GM18909 (cell line): ENCODE measurements at regions not wholly inside any gene's neighbourhood (a gene's known extent, or its start where the extent isn't known, plus 50 kb on each side); places are given as distances from the start of the nearest gene placed in this dataset.
"Not testable (repeated sequence)": the region's sequence is repeated elsewhere in the genome, so short reads cannot be mapped to it uniquely, and the experiment has no call there.

ENCODE experiments used
- ATAC-seq: cut with Tn5 transposase; IDR thresholded peaks from one replicate; pipeline ENCODE4 v1.9.1; 2021; ENCODE audit warnings: mild to moderate bottlenecking; ENCODE audit not compliant: unreplicated experiment, poor library complexity

- ATAC-seq, result not testable (repeated sequence)
Observed at GRCh38 chr15:30688684-30689083, 62.8 kb downstream of the ARHGAP11B start.

DNA sequence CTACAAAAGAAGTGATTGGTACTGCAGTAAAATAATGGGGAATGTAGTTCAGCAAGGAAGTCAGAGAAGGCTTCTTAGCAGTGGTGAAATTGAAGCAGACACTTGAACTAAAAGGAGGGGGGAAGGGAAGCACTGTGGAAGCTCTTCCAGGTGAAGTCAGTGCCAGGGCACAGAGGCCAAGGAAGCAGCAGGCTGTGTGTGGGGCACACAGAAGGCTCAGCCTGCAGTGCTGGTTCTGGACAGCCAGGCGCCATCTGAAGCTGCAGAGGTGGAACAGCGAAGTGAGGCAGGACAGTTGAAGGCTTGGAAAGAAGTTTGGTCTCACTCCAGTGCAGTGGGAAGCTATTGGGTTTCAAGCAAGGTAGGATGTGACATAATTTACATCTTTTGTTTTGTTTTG lies 64.2 kb downstream of the ARHGAP11B start:
- not testable (repeated sequence) for ATAC-seq

GRCh38 chr15:30695811-30696210 lies 69.9 kb downstream of the ARHGAP11B start:
- not testable (repeated sequence) for ATAC-seq

GRCh38 chr15:30696439-30697314 lies 70.7 kb downstream of the ARHGAP11B start:
- ATAC-seq, result peak; percentile 76

- peak; percentile 71 for ATAC-seq
Observed at GRCh38 chr15:30697315-30697685, 71.4 kb downstream of the ARHGAP11B start.

DNA sequence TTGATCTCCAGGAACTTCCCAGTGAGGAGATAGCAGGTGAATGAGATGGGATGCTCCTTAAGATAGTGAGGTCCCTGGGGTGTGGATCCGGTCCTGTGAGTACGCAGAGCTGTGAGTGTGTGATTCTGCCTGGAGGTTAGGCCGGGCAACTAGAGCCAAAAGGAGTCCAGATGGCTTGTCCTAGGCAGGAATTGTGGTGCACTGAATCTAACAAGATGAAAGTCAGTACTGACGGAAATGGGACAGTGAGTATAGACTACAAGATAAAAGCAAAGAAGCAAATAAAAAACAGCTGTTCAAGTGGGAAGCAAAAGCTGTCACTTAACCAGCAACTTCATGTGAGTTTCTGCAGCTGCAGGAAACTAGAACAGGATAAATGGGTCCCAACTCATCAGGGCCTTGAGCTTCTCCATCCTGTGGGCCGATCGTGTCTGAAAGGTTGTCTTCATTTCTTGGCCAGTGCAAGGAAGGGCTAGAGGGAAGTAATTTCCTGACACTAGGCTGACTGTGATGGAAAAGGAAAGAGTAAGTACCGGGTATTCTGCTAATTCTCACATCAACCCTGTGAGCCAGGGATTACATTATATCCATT lies 74.2 kb downstream of the ARHGAP11B start:
- not testable (repeated sequence) for ATAC-seq

DNA sequence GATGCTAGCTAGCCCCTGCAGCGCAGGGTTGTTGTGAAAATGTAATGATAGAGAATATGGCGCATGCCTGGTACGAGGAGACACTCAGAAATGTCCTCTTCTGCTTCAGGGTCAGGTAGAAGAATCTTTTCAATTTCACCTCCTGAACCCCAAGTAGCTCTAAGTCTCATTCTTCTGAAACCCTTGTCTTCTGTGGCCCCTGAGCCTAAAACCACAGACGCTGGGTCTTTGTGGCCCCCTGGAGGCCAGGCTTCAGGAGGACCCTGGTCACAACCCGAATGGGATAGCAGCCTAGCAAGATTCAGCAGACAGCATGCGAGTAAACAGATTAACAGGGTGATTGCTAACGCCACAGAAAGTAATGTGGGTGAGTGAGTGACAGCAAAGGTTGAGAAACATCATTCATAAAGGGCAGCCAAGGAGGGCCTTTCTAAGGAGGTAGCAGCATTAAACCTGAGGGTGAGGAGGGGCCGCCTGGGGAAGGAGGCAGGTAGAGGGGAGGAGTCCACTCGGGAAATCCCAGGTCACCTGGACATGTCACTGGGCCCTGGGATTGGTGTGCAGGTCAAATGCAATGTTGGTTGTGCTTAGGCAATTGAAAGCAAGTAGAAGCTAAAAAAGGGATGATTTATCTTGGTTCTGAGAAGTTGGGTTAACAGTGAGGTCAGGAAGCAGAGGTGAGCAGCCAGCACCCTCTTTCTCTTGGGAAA lies 82.2 kb downstream of the ARHGAP11B start:
- not testable (repeated sequence) for ATAC-seq

GRCh38 chr15:30708809-30709208 lies 82.9 kb downstream of the ARHGAP11B start:
- not testable (repeated sequence) for ATAC-seq

DNA sequence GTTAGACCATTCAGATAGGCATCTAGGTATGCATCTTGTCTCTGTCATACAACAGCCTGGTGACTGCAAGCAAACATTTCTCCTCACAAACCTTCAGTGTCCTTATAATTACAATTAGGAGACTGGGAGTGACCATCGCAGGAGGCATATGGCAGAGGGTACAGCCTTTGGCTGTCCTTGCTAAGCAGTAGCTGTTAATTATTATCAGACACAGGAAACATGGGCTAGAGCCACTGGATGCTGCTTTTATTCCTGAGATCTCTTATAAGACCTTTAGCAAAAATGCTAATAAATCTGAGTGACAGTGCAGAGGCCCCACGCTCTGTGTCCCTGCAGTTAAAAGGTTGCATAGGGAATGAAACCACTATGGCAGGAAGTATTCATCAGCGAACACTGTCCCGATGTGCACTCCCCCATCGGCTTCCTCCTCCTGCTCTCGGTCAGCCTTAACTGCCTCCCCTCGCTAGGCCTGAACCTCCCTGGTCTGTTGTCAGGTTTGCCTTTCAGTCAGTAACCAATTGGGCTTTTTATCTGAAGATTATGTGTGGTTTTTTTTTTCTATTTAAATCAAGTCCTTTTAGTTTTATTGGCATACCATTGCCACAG lies 92.2 kb downstream of the ARHGAP11B start:
- peak; percentile 87 for ATAC-seq

- ATAC-seq, result not testable (repeated sequence)
Observed at GRCh38 chr15:30719363-30719762, 93.4 kb downstream of the ARHGAP11B start.

DNA sequence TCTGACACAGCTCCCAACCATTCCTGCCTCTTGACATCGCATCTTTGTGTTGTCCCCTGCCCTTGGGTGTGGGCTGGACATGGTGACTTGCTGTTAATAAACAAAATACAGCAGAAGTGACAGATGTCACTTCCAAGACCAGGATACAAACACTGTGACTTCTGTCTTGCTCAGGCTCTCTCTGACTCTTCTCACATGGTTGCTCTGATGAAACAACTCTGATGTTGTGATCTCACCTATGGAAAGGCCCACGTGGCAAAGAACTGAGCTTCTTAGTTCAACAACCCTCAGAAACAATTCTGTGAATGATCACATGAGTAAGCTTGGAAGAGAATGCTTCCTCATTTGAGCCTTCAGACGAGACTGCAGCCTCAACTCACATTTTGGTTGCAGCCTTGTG lies 94.9 kb downstream of the ARHGAP11B start:
- not testable (repeated sequence) for ATAC-seq

GRCh38 chr15:30721529-30721928 lies 95.6 kb downstream of the ARHGAP11B start:
- ATAC-seq, result not testable (repeated sequence)

DNA sequence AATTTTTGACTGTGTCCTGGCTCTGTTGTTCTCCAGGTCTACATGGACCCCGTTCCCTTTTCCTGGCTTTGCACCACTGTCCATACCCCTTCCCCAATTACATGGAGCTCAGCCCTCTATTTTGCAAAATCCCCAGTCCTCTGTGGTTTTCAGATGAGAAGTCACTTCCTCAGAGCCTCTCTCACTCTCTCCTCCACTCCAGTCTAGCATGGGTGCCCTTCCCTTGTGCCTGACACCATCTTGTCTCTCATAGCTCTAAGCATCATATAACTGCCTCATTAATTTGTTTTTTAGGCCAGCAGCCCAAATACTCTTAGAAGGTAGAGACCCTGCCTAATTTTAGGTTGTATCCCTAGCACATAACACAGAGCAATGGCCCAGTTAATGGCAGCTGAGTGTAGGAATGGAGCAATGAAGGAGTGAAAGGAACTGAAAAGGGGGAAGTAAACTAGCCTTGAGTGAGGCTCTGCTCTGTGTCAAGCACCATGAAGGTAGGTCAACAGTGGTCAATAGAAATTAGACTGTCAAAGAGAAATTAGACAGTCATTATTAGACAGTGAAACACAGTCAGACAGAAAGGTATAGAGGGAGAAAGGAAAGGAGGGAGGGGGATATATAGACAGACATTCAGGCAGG lies 97.7 kb downstream of the ARHGAP11B start:
- not testable (repeated sequence) for ATAC-seq

GRCh38 chr15:30729880-30730590 lies 104.1 kb downstream of the ARHGAP11B start:
- not testable (repeated sequence) for ATAC-seq

- ATAC-seq, result not testable (repeated sequence)
Observed at GRCh38 chr15:30730633-30731032, 104.7 kb downstream of the ARHGAP11B start.

GRCh38 chr15:30732100-30732499 lies 106.2 kb downstream of the ARHGAP11B start:
- not testable (repeated sequence) for ATAC-seq

DNA sequence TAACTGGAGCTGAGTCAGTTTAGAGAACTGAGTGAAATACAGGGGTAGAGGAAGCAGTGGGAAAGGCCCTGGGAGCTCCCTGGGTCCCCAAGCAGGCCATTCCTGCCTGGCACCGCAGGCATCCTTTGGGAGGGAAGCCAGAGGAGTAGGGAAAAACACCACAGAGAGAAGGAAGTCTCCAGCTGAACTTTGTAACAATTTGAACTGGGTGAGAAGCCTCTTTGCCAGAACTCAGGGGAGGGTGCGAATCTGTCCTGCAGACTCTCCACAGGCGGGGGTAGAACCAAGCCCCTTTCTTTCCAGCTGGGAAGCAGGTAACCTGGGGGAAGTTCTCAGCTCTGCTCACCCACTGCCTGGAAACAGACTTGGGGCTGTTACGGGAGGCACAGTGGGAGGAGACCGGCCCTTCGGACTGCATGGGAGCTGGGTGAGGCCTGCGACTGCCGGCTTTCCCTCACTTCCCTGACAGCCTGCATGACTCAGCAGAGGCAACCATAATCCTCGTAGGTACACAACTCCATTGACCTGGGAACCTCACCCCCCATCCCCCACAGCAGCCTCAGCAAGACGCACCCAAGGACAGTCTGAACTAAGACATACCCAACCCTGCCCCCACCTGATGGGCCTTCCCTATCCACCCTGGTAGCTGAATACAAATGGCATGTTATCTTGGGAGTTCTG lies 110.1 kb downstream of the ARHGAP11B start:
- ATAC-seq, result not testable (repeated sequence)

- not testable (repeated sequence) for ATAC-seq
Observed at GRCh38 chr15:30742796-30743195, 116.9 kb downstream of the ARHGAP11B start.

DNA sequence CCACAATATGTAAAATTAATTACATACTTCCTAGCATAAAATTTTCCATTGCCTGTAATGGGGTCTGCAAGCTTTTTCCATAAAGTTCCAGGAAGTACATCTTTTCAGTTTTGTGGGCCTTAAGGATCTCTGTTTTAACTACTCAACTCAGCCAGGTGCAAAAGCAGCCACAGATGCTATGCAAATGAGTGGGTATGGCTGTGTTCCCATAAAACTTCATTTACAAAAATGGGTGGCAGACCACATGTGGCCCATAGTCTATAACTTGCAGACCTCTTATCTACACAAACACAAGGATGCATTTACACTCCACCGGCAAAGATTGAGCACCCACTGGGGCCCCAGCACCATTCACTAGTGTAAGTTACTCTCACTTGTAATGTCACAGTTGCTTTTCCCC lies 123.1 kb downstream of the ARHGAP11B start:
- not testable (repeated sequence) for ATAC-seq
